GM18505 (cell line): ENCODE measurements at regions not wholly inside any gene's neighbourhood (a gene's known extent, or its start where the extent isn't known, plus 50 kb on each side); places are given as distances from the start of the nearest gene placed in this dataset.

ENCODE experiments used
- ATAC-seq: cut with Tn5 transposase; IDR thresholded peaks from one replicate; pipeline ENCODE4 v1.9.1; 2021; ENCODE audit not compliant: unreplicated experiment
- POLR2A ChIP-seq: IDR thresholded peaks from 4 replicates; pipeline ENCODE4 v1.6.1; 2011; ENCODE audit warnings: borderline replicate concordance; ENCODE audit not compliant: insufficient read depth, insufficient read length; ENCODE audit errors: extremely low read depth

DNA sequence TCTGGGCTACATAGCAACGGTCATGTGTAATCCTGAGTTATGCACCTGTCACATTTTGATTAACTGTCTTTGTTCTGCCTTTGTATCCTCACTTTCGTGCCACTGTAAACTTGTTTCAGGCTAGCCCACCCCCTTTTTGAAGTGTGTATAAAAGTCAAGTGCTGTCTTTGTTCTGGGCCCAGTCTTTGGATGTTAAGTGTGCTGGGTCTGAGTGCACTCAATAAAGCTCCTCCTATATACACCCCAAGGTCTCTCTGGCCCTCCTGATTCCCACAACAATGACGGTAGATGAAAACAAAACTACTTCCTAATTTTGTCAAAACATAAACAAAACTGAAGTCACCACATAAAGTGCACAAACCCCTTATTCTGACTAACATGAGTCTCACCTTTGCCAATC, 633.4 kb downstream of the DSC3 start:
- no peak for ATAC-seq
- TF ChIP-seq POLR2A: no peak

DNA sequence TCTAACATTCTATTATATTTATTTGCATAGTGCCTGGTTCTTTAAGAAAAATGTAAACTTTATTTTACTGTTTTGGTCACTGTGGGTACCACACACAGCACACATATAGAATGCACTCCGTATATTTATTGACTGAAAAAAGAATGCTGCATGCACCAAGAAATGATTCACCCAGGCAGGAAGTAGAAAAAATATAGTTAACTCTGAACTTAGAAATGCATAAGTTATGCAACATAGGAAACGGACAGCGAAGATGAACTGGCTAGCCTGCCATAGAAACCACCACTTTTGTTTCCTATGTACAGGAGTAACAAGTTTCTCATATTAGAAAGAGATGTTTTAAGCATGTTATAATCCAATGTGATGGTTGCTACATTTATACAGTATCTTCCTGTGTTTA, 635.8 kb downstream of the DSC3 start:
- ATAC-seq: no peak
- TF ChIP-seq POLR2A: no peak

DNA sequence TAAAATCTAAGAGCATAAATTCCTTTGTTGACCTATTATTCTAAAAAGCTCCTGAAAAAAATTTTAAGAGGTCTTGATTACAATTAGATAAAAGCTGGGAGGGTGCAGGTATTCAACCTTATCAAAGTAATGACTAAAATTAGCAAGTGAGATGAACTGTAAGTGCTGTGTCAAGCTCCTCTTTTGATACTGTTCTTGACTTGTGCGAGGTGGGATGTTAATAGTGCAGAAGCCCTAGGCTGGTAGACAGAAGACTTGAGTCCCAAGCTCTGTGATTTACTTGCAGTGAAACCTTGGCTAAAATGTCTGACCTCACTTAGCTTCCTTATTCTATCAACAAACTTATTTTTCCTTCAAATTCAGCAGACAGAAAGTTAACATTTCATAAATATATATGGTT, 637.5 kb downstream of the DSC3 start:
- no peak for ATAC-seq
- no peak for TF ChIP-seq POLR2A

DNA sequence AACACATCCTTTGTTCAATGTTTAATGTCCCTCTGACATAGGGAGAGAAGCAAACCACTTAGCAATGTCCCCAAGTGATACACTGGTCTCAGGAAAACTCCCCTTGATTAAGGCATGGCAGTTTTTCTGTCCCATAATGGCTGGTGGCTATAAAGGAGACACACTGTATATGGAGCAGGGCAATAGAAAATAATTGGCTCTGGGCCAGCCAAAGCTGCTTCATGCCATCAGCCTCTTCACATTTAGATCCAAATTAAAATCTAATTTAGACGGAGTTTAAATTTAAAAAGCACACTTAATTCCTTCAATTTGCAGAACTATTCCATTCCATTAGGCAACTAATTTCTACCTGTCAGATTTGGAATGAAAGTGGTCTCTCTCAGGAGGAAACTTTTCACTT, 638.1 kb downstream of the DSC3 start:
- no peak for TF ChIP-seq POLR2A
- ATAC-seq: no peak

DNA sequence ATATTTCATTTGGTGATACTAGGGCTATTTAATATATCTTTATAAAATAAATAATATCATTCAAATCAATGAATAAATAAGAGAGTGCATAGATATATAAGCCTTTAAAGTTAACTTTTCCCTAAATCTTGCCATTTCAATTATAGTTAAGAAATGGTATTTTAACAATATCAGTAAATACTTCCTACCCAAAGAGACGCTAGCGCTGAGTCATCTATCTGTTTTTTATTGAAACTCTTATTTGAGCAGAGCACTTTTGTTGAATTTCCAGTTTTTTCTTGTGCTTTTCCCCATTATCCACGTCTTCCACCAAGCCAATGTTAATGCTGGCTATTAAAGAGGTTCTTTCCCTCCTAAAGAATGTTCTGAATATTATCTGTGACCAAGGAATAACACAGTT, 639.3 kb downstream of the DSC3 start:
- no peak for ATAC-seq
- TF ChIP-seq POLR2A: no peak

DNA sequence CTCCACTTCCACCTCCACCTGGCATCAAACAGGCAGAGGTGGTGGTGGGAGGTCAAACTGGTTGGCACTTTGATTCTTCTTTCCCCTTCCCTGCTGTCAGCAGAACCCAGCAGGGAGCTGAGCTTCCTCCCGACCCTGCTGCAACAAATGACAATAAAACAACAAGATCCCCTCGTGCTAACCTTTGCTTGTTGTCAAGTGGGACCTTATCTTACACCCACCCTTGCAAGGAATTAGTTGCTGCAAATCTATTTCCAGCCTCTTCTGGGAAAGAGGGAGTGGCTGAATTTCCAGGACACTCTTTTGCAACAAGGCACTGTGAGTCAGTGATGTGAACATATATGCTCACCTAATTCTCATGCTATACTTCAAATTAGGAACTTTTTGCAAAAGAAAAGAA, 655.1 kb downstream of the DSC3 start:
- no peak for ATAC-seq
- TF ChIP-seq POLR2A: no peak

DNA sequence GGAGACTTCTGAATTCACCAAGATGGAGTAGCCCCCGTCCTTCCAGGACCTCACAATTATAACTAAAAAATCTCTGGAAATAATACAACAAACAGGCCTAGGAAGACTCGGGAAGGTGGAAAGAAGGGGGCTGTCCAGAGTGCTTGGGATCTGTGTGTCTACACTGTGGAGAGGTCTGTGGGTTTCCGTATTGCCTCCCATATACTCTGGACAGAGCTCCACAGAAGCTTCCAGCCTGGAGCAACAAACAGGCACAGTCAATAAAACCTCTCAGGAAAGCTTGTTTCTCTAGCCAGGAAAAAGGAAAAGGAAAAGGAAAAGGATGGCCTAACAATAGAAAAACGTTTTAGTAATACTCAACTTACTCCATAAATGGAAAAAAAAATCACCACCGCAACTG, 655.9 kb downstream of the DSC3 start:
- ATAC-seq: no peak

DNA sequence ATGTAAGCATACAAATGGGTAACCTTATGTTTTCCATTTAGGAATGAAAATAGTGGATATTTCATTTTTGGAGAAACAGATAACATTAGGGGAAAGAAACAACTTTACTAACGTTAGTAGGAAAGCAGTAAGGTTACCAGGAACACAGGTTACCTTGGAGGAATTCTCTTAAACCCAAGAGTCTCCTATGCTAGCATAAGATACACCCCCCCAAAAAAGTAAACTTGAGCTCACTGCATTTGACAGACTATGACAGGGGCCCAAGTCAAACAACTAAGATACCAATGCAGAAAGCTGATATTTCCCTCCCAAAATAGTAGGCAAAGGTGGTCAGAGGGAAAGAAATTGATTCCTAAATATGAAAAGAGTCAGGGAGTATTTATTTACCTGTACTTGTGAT, 656.9 kb downstream of the DSC3 start:
- no peak for ATAC-seq
- no peak for TF ChIP-seq POLR2A

More for the DNA sequence above, 655.9 kb downstream of the DSC3 start:
- no peak for TF ChIP-seq POLR2A

DNA sequence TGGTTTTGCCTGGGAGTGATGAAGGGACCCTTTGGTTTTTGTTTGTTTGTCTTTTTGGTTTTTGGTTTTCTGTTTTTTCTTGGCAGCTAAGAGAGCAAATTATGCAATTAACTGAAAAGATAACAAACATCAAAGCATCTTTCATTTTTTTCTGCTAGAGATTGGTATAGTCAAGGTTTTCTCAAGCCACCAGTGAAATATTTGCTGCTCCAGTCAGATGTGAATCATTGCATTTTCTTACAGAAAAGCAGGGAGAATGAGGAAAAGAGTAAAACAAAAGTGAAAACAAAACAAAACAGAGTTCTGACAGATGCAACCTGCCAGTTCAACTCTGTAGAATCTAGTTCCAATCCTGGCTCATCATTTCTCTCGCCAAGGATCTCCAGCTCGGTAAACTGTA, 660.7 kb downstream of the DSC3 start:
- no peak for TF ChIP-seq POLR2A
- no peak for ATAC-seq

DNA sequence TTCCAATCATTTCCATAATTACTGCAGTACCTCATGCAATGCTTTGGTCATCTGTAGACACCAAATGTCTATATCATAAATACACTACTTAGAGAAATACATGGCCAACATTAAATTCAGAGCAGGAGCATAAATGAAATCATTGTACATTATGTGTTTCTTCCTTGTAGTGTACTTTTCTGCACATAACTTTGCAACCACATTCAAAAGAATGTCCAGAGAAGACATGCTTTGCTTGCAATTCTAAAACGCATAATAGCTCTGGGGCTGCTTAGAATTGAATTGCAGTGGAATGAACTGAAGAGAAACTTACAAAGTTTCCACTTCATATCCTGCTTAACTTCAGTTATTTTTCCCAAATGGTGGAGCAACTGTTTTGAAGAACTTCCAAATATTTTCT, 664.4 kb downstream of the DSC3 start:
- ATAC-seq: no peak
- TF ChIP-seq POLR2A: no peak

DNA sequence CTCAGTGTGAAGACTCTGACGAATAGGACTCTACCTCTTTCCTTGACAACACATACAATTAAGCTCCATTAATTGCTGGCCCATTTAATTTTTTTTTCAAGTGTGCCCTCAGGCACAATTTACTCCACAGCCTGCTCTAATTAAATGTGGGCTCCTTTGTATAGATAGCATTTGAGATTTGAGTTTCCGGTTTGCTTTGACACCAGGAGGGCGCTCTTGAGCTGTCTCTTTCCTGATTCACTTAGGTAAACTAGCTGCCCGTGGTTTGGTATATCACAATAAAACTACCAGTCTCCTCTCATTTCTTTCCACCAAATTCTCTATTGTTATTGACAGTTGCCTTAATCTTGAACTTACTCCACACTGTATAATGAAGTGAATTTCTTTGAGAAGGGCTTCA, 666.0 kb downstream of the DSC3 start:
- no peak for ATAC-seq
- no peak for TF ChIP-seq POLR2A

DNA sequence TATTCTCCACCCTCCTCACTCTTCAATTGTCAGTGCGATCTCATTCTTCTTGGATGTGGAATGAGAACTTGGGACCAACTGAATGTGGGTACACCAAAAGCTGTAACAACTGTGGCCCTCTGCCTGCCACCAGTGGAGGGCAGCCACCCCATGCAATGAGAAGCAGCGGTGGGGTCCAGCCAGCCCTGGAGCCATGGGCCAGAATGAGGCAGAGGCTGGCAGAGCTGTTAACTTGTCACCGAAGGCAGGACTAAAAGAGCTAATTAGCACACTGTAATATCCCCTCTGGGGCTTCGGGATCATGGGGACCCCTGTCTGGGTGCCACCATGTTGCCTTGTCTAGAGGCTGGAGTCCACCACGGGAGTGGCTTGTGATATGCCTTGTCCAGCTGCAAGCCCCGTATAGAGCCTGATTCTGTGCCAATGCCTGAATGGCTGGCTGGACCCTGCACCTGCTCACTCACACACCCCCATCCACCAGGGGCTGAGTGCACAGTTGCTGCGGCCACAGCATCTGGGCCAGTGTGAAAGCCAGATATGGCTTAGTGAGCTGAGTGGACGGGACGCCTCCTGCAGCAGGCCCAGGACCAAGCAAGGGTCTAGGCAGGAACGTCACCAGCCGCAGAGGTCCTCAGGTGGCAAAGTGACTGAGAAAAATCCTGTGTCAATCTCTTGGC, 680.5 kb downstream of the DSC3 start:
- no peak for ATAC-seq
- TF ChIP-seq POLR2A: no peak

DNA sequence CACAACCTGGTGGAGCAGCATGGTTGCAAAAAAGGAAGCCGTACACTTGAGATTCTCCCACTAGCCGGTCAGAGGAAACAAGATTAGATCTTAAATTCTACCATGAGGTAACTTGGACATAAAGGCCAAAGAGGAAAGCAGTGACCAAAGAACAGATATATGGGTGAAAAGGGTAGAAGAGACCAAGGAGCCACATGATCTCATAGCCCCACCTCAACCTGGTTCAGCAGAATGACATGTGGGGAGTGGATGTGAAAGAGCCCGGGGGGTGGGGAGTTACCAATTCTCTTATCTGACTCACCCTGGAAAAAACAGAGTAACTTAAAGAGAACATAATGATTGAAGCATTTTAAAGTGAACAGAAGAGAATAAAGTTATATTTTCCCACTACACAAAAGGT, 683.0 kb downstream of the DSC3 start:
- TF ChIP-seq POLR2A: no peak
- ATAC-seq: no peak

DNA sequence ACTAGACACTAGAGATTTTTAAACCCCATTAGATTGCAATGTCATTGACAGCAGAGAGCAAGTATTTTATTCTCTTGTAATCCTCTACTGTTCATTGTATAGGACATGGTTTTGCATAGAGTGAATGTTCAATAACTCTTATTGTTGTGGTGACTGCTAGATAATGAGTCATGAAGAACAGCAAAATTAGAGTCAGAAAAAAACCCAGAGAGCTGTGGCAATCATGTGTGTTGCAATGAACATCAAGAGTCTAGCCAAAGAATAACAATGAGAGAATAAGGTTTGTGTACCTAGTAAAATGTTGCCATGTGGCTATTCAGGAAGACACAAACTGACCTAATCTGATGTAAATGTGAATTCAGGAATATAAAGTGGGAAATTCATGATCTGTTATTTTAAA, 684.0 kb downstream of the DSC3 start:
- no peak for ATAC-seq
- TF ChIP-seq POLR2A: no peak

DNA sequence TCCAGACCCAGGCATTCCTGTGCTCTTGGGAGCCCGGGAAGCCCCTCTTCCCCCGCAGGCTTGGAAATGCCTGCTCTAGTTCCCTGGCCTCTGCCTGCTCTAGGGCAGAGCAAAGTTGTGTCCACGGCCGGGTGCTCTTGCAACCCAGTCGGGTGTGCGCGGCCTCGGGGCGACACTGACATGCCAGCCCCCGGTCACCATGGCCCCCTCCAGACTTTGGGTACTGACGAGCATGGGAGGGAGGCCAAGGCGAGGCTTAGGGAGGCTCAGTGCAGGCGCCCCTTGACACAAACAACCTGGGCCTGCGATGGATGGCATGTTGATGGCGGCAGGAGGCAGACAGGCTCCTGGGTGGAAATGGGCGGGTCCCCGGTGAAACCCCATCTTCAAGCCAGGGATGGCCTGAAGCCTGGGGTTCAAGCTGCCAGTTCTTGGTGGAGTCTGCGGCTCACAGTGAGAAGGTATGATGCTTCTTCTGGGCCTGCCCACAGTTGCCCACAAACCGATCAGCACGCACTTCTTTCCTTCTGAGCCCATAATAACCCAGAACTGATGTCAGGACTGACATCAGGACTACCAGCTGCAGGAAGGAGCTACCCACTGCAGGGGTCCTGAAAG, 689.9 kb downstream of the DSC3 start:
- ATAC-seq: no peak
- no peak for TF ChIP-seq POLR2A

DNA sequence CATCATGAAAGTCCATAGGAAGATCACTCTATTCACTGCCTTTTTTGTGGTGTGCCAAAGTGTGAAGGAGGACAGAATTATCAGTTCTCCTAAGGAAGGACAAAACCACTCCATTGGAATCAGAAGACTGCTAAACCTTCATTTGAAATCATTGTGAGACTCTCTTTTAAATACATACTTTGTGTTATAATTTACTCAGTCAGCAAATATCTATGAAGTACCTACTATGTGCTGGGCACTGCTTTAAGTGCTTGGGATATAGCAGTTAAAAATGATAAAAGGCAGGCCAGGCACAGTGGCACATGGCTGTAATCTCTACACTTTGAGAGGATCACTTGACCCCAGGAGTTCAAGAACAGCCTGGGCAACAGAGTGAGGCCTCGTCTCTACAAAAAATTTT, 692.3 kb downstream of the DSC3 start:
- no peak for ATAC-seq

DNA sequence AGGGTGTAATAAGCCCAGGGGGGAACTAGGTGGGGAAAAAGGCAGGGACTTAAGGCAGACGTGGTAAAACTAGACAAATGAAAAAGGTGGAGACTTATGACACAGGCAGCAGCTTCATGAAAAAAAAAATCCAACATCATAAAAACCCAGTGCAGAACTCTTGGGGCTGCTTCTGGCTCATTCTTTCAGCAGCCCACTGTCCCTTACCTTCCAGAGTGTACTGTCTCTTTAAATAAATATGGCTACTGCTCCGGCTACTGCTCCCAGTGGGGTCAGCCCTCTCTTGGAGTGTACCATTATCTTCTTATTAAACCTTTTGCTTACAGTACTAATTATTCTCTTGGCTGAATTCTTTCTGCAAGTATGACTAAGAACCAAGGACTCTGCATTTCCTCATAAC, 699.5 kb downstream of the DSC3 start:
- no peak for TF ChIP-seq POLR2A
- ATAC-seq: no peak

More for the DNA sequence above, 692.3 kb downstream of the DSC3 start:
- no peak for TF ChIP-seq POLR2A
